HCT116 (cell line): ENCODE measurements at regions not wholly inside any gene's neighbourhood (a gene's known extent, or its start where the extent isn't known, plus 50 kb on each side); places are given as distances from the start of the nearest gene placed in this dataset.

Experiments used
- ATAC-seq: fragments of 200-7000 bp; cut with Tn5 transposase; 2 replicates; pipeline ENCODE4 v1.9.1; 2020; ENCODE audit warnings: mild to moderate bottlenecking, moderate library complexity
- BruUV-seq: library from RNA; stranded (reverse); fragments of 400-500 nt; replicated peaks from 2 replicates; lab custom pipeline; 2021; lab: Mats Ljungman, UMichigan
- CTCF ChIA-PET: fragments of 300-600 bp; sonication (Branson Sonifier 250); formaldehyde crosslinking; loops from one replicate; lab custom pipeline; 2021; ENCODE audit warnings: antibody characterized with exemption; lab: Charles Lee
- POLR2A ChIA-PET: fragments of 300-600, 350-600 bp; sonication (Branson Sonifier 250); formaldehyde crosslinking; loops from one replicate; lab custom pipeline; 2021; ENCODE audit warnings: antibody characterized with exemption; lab: Charles Lee
- RAD21 ChIA-PET, 2 experiments: fragments of 300-600 bp; sonication (Branson Sonifier 250); formaldehyde crosslinking; loops; one replicate each; lab custom pipeline; 2023; ENCODE audit warnings: low total read pairs in 2 of 2; ENCODE audit not compliant: uncharacterized antibody in 2 of 2, unreplicated experiment in 2 of 2, low non-redundant PET in 1 of 2; lab: Charles Lee
- DNase-seq: peaks from one replicate; pipeline ENCODE4 v3.0.0-alpha.2; 2010; ENCODE audit warnings: low read depth, low spot score
- H2AFZ ChIP-seq: fragments of 200-600 bp; shearing (Covaris generic), sonication (generic); 2 replicates; pipeline ENCODE4 v1.6.1; 2017; ENCODE audit warnings: low read depth, mixed run types, mixed read lengths, antibody characterized with exemption, low read length; ENCODE audit not compliant: poor library complexity, severe bottlenecking
- H3K27ac ChIP-seq: 2 replicates; pipeline ENCODE4 v1.5.1; 2012; ENCODE audit warnings: low read depth, low read length
- H3K27me3 ChIP-seq: fragments of 200-600 bp; sonication (generic); 2 replicates; pipeline ENCODE4 v1.6.1; 2016; ENCODE audit warnings: mixed run types, low read length, mixed read lengths; ENCODE audit not compliant: insufficient read depth
- H3K36me3 ChIP-seq, 2 experiments: fragments of 200-500 bp in 1 of 2; fragments of 200-600 bp in 1 of 2; sonication (Bioruptor generic) in 1 of 2; sonication (generic) in 1 of 2; 2 replicates each; pipeline versions ENCODE4 v1.5.1 to v1.6.1; 2014 to 2016; ENCODE audit warnings: low read length in 2 of 2, inconsistent platforms in 1 of 2, mixed read lengths in 1 of 2, mixed run types in 1 of 2; ENCODE audit not compliant: insufficient read depth in 2 of 2, control insufficient read depth in 1 of 2
- H3K4me1 ChIP-seq, 2 experiments: fragments of 200-600 bp in 1 of 2; sonication (generic) in 1 of 2; 2 replicates each; pipeline versions ENCODE4 v1.5.1 to v1.6.1; 2012 to 2017; ENCODE audit warnings: low read length in 2 of 2, inconsistent platforms in 1 of 2, mild to moderate bottlenecking in 1 of 2, mixed read lengths in 1 of 2, mixed run types in 1 of 2, moderate library complexity in 1 of 2; ENCODE audit not compliant: insufficient read depth in 2 of 2, control insufficient read depth in 1 of 2
- H3K4me2 ChIP-seq: fragments of 200-600 bp; sonication (generic); 2 replicates; pipeline ENCODE4 v1.6.1; 2017; ENCODE audit warnings: mixed run types, low read length, mixed read lengths
- H3K4me3 ChIP-seq, 2 experiments: fragments of 200-600 bp in 1 of 2; sonication (generic) in 1 of 2; replicated peaks in 1 of 2; 2 replicates each; pipeline ENCODE4 v1.5.1; 2011 to 2016; ENCODE audit warnings: low read length in 2 of 2, control low read depth in 1 of 2, low read depth in 1 of 2, mild to moderate bottlenecking in 1 of 2, mixed read lengths in 1 of 2, mixed run types in 1 of 2
- H3K79me2 ChIP-seq: fragments of 200-600 bp; sonication (generic); 2 replicates; pipeline ENCODE4 v1.6.1; 2017; ENCODE audit warnings: mild to moderate bottlenecking, mixed run types, low read length, moderate library complexity, mixed read lengths; ENCODE audit not compliant: insufficient read depth
- H3K9ac ChIP-seq: fragments of 200-600 bp; sonication (generic); 2 replicates; pipeline ENCODE4 v1.6.1; 2016; ENCODE audit warnings: low read length, mixed read lengths
- H3K9me2 ChIP-seq: fragments of 200-600 bp; sonication (generic), shearing (Covaris generic); 2 replicates; pipeline ENCODE4 v1.6.1; 2017; ENCODE audit warnings: mixed run types, mild to moderate bottlenecking, moderate library complexity; ENCODE audit not compliant: insufficient read depth
- H3K9me3 ChIP-seq, 2 experiments: fragments of 200-500 bp in 1 of 2; fragments of 200-600 bp in 1 of 2; sonication (Bioruptor generic) in 1 of 2; sonication (generic) in 1 of 2; 2 replicates each; pipeline ENCODE4 v1.6.1; 2014 to 2017; ENCODE audit warnings: low read length in 2 of 2, mixed read lengths in 2 of 2, inconsistent platforms in 1 of 2, low read depth in 1 of 2, mild to moderate bottlenecking in 1 of 2, mixed run types in 1 of 2, moderate library complexity in 1 of 2; ENCODE audit not compliant: control insufficient read depth in 1 of 2, insufficient read depth in 1 of 2
- H4K20me1 ChIP-seq: fragments of 200-600 bp; sonication (generic), shearing (Covaris generic); 2 replicates; pipeline ENCODE4 v1.6.1; 2017; ENCODE audit warnings: mixed run types, mild to moderate bottlenecking, moderate library complexity; ENCODE audit not compliant: insufficient read depth
- ELF1 ChIP-seq: IDR thresholded peaks from 2 replicates; pipeline ENCODE4 v1.6.1; 2012; ENCODE audit warnings: low read depth, borderline replicate concordance
- EZH2 ChIP-seq: fragments of 200-600 bp; sonication (generic); IDR thresholded peaks from 2 replicates; pipeline ENCODE4 v1.6.1; 2017; ENCODE audit warnings: antibody characterized with exemption, mixed run types
- SRF ChIP-seq: IDR thresholded peaks from 2 replicates; pipeline ENCODE4 v1.6.1; 2012; ENCODE audit warnings: low read depth
- TCF7L2 ChIP-seq: IDR thresholded peaks from 2 replicates; pipeline ENCODE4 v1.7.0; 2011; ENCODE audit warnings: borderline replicate concordance, inconsistent platforms; ENCODE audit not compliant: insufficient read depth, insufficient read length; ENCODE audit errors: extremely low read depth
- intact Hi-C: fragments of 100-400 bp; cut with micrococcal nuclease; formaldehyde crosslinking; loops from 2 replicates; pipeline ENCODE4 v1.10.0; 2022

DNA sequence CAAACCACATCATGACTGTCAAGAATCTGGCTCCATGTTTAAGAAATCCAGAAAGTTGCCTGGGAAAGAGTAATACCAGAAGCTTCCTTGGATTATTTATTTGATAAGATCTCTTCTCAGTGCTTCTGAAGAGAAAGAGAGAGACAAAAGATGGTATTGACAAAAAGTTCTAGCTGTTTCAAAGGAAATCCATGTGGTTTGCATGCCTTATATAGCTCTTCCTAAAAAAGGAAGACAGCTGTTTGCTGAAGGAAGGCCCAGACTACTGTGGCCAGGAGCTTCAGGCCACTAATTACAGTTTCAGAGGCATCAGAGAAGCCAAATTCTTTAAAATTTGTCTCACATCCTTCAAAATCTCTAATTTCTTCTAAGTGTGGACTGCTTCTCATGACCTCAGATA lies 565.2 kb upstream of the SLIT2 start:
- POLR2A ChIA-PET = no interaction called here
- RAD21 ChIA-PET = no interaction called here
- Histone ChIP-seq H3K36me3 (no peaks in the 10 kb centered on the region), H3K27me3 (no peaks in the 10 kb centered on the region), H3K79me2 (no peaks in the 10 kb centered on the region), H3K27ac (no peak overlapping the region), H2AFZ (no peak overlapping the region), H3K9me3 (no peaks in the 10 kb centered on the region), H3K4me1 (peaks cover 0 to 5% of the 10 kb centered on the region in 2 experiments; a peak in 1 of 4 replicates), H3K9me2 (no peaks in the 10 kb centered on the region), H3K4me3 (no peak overlapping the region), H4K20me1 (no peaks in the 10 kb centered on the region), H3K9ac (no peak overlapping the region), H3K4me2 (no peak overlapping the region)
- no peak for ATAC-seq
- CTCF ChIA-PET = no interaction called here
- DNase-seq = no peak
- no TSS peak for BruUV-seq
- no peak for TF ChIP-seq EZH2
- TF ChIP-seq SRF = no peak
- intact Hi-C loops = no loop called here

DNA sequence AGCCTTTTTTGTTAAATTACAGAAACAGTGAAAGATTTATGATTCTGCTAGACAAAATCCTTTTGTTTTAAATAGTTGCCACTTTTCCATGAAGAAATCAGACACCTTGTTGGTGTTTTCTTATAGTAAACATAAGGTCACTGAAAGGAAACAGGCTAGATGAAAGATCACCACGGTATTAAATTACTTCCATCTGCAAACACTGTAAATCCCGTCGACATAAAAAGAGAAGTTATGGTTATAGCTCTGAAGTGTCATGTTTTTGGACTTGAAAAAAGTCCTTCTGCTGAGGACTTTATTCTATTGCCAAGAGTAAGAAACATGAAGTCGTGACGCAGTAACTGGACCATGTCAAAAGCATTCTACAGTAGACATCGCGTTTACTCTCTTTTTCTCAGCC lies 567.6 kb upstream of the SLIT2 start:
- CTCF ChIA-PET = no interaction called here
- TF ChIP-seq ELF1 (no peak), TCF7L2 (no peak)
- TF ChIP-seq, all 23 proteins: peak for 0
- Histone ChIP-seq H2AFZ (no peak overlapping the region), H3K4me2 (no peak overlapping the region), H3K27me3 (no peaks in the 10 kb centered on the region), H4K20me1 (no peaks in the 10 kb centered on the region), H3K27ac (no peak overlapping the region), H3K36me3 (no peaks in the 10 kb centered on the region), H3K4me3 (no peak overlapping the region), H3K79me2 (no peaks in the 10 kb centered on the region), H3K9ac (no peak overlapping the region), H3K4me1 (no peaks in the 10 kb centered on the region), H3K9me2 (no peaks in the 10 kb centered on the region), H3K9me3 (no peaks in the 10 kb centered on the region)
- ChIA-PET RAD21 (no interaction called here), POLR2A (no interaction called here)
- no peak for ATAC-seq
- no TSS peak for BruUV-seq
- intact Hi-C loops = no loop called here
- no peak for DNase-seq
